OCI-LY7 (cell line): ENCODE measurements at regions not wholly inside any gene's neighbourhood (a gene's known extent, or its start where the extent isn't known, plus 50 kb on each side); places are given as distances from the start of the nearest gene placed in this dataset.

Experiments
- BruUV-seq: library from RNA; stranded (reverse); fragments of 400-500 nt; replicated peaks from 2 replicates; lab custom pipeline; 2021; lab: Mats Ljungman, UMichigan
- CTCF ChIA-PET: fragments of 300-600 bp; sonication (Branson Sonifier 250); formaldehyde crosslinking; loops from one replicate; lab custom pipeline; 2022; ENCODE audit warnings: antibody characterized with exemption; ENCODE audit not compliant: unreplicated experiment; lab: Charles Lee
- POLR2A ChIA-PET: fragments of 300-600 bp; sonication (Branson Sonifier 250); formaldehyde crosslinking; loops from one replicate; lab custom pipeline; 2022; ENCODE audit warnings: antibody characterized with exemption; lab: Charles Lee
- DNase-seq: peaks from one replicate; pipeline ENCODE4 v3.0.0-alpha.2; 2015; ENCODE audit warnings: low spot score
- H2AFZ ChIP-seq: fragments of 200-600 bp; sonication (generic), shearing (Covaris generic); 2 replicates; pipeline ENCODE4 v1.6.1; 2014; ENCODE audit warnings: mild to moderate bottlenecking, antibody characterized with exemption, low read length, moderate library complexity
- H3K27ac ChIP-seq: fragments of 200-600 bp; sonication (generic); 2 replicates; pipeline ENCODE4 v1.5.1; 2014; ENCODE audit warnings: mixed run types, low read depth, mild to moderate bottlenecking, moderate library complexity, low read length, inconsistent platforms; ENCODE audit not compliant: poor library complexity, severe bottlenecking
- H3K36me3 ChIP-seq: fragments of 200-600 bp; sonication (generic); 2 replicates; pipeline ENCODE4 v1.6.1; 2014; ENCODE audit warnings: mild to moderate bottlenecking, antibody characterized with exemption, low read length, moderate library complexity, mixed read lengths; ENCODE audit not compliant: insufficient read depth
- H3K4me1 ChIP-seq: fragments of 200-600 bp; sonication (generic); 2 replicates; pipeline ENCODE4 v1.5.1; 2014; ENCODE audit warnings: mild to moderate bottlenecking, low read length; ENCODE audit not compliant: insufficient read depth, poor library complexity, severe bottlenecking
- H3K4me2 ChIP-seq: fragments of 200-600 bp; sonication (generic); 2 replicates; pipeline ENCODE4 v1.6.1; 2014; ENCODE audit warnings: mild to moderate bottlenecking, low read length
- H3K4me3 ChIP-seq: fragments of 200-600 bp; sonication (generic); 2 replicates; pipeline ENCODE4 v1.5.1; 2014; ENCODE audit warnings: mild to moderate bottlenecking, low read depth, low read length; ENCODE audit not compliant: poor library complexity, severe bottlenecking
- H3K79me2 ChIP-seq: fragments of 200-600 bp; sonication (generic); 2 replicates; pipeline ENCODE4 v1.6.1; 2016; ENCODE audit warnings: low read depth, mild to moderate bottlenecking, low read length, moderate library complexity, mixed read lengths; ENCODE audit not compliant: insufficient read depth
- H3K9me2 ChIP-seq: fragments of 200-600 bp; sonication (generic); 2 replicates; pipeline ENCODE4 v1.6.1; 2016; ENCODE audit warnings: mild to moderate bottlenecking, low read length, mixed read lengths; ENCODE audit not compliant: insufficient read depth
- H3K9me3 ChIP-seq: fragments of 200-600 bp; sonication (generic); 2 replicates; pipeline ENCODE4 v1.6.1; 2014; ENCODE audit warnings: mild to moderate bottlenecking, mixed run types, low read length, mixed read lengths
- H4K20me1 ChIP-seq: fragments of 200-600 bp; sonication (generic); 2 replicates; pipeline ENCODE4 v1.6.1; 2014; ENCODE audit warnings: mild to moderate bottlenecking, antibody characterized with exemption, low read length, moderate library complexity, mixed read lengths; ENCODE audit not compliant: insufficient read depth
- CTCF ChIP-seq: fragments of 200-600 bp; sonication (generic); conservative IDR thresholded peaks from 2 replicates; pipeline ENCODE4 v1.5.1; 2014; ENCODE audit warnings: mild to moderate bottlenecking, antibody characterized with exemption, low read length, moderate library complexity, mixed read lengths
- EZH2phosphoT487 ChIP-seq: fragments of 200-600 bp; sonication (generic); IDR thresholded peaks from 2 replicates; pipeline ENCODE4 v1.6.1; 2018; ENCODE audit warnings: low read depth, borderline replicate concordance, mild to moderate bottlenecking, mixed run types, antibody characterized with exemption, low read length, moderate library complexity, mixed read lengths
- intact Hi-C: fragments of 100-400 bp; cut with micrococcal nuclease; formaldehyde crosslinking; loops from one replicate; pipeline ENCODE4 v1.10.0; 2022; ENCODE audit not compliant: unreplicated experiment

GRCh38 chr15:29456255-29456654, 186.6 kb upstream of the NSMCE3 start:
- ChIA-PET POLR2A (no interaction called here), CTCF (no interaction called here)
- Histone ChIP-seq H3K4me3 (no peak overlapping the region), H3K4me2 (no peak overlapping the region), H4K20me1 (no peaks in the 10 kb centered on the region), H3K27ac (no peak overlapping the region), H3K4me1 (no peaks in the 10 kb centered on the region), H3K9me2 (no peaks in the 10 kb centered on the region), H3K79me2 (no peaks in the 10 kb centered on the region), H2AFZ (no peak overlapping the region), H3K9me3 (no peaks in the 10 kb centered on the region), H3K36me3 (no peaks in the 10 kb centered on the region)
- TF ChIP-seq EZH2phosphoT487 (no peak), CTCF (no peak)
- intact Hi-C loops: no loop called here
- DNase-seq: no peak
- BruUV-seq: no TSS peak

GRCh38 chr15:29455530-29455929, 185.9 kb upstream of the NSMCE3 start:
- ChIA-PET POLR2A (no interaction called here), CTCF (no interaction called here)
- H2AFZ ChIP-seq: no peak overlapping the region
- TF ChIP-seq CTCF (no peak), EZH2phosphoT487 (no peak)
- intact Hi-C loops: no loop called here
- no TSS peak for BruUV-seq
- H3K9me3 ChIP-seq: no peaks in the 10 kb centered on the region
- no peak overlapping the region for H3K4me2 ChIP-seq
- no peaks in the 10 kb centered on the region for H3K9me2 ChIP-seq
- H3K27ac ChIP-seq: no peak overlapping the region
- no peak for DNase-seq
- H3K36me3 ChIP-seq: no peaks in the 10 kb centered on the region
- H3K79me2 ChIP-seq: no peaks in the 10 kb centered on the region
- no peak overlapping the region for H3K4me3 ChIP-seq
- H3K4me1 ChIP-seq: no peaks in the 10 kb centered on the region
- H4K20me1 ChIP-seq: no peaks in the 10 kb centered on the region

GRCh38 chr15:29455055-29455454, 185.4 kb upstream of the NSMCE3 start:
- TF ChIP-seq EZH2phosphoT487: no peak
- no peak for TF ChIP-seq CTCF
- CTCF ChIA-PET: no interaction called here

More at GRCh38 chr15:29455055-29455454, 185.4 kb upstream of the NSMCE3 start:
- BruUV-seq: no TSS peak
- Histone ChIP-seq H3K9me2 (no peaks in the 10 kb centered on the region), H3K36me3 (no peaks in the 10 kb centered on the region), H3K4me3 (no peak overlapping the region), H3K4me2 (no peak overlapping the region), H3K9me3 (no peaks in the 10 kb centered on the region), H2AFZ (no peak overlapping the region), H4K20me1 (no peaks in the 10 kb centered on the region), H3K4me1 (no peaks in the 10 kb centered on the region), H3K27ac (no peak overlapping the region), H3K79me2 (no peaks in the 10 kb centered on the region)
- DNase-seq: no peak
- intact Hi-C loops: no loop called here
- POLR2A ChIA-PET: no interaction called here
